ENCODE measurements at regions not wholly inside any gene's neighbourhood (a gene's known extent, or its start where the extent isn't known, plus 50 kb on each side); places are given as distances from the start of the nearest gene placed in this dataset.

DNA sequence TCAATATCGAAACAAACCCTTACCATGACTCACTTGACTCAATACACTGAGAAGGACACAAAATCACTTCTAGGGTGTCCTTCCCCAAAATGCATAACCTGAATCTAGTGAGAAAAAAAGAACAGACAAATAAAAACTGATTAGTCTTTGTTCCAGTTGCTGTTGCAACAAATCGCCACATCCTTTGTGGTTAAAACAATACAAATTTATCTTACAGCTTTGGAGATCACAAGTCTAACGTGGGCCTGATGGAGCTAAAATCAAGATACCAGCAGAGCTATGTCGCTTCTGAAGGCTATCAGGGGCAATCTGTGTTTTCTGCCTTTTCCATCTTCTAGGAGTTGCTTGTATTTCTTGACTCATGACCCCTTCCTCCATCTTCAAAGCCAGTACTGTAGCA, 541.7 kb downstream of the KCNJ3 start:
- TF ChIP-seq, protein P1, sequence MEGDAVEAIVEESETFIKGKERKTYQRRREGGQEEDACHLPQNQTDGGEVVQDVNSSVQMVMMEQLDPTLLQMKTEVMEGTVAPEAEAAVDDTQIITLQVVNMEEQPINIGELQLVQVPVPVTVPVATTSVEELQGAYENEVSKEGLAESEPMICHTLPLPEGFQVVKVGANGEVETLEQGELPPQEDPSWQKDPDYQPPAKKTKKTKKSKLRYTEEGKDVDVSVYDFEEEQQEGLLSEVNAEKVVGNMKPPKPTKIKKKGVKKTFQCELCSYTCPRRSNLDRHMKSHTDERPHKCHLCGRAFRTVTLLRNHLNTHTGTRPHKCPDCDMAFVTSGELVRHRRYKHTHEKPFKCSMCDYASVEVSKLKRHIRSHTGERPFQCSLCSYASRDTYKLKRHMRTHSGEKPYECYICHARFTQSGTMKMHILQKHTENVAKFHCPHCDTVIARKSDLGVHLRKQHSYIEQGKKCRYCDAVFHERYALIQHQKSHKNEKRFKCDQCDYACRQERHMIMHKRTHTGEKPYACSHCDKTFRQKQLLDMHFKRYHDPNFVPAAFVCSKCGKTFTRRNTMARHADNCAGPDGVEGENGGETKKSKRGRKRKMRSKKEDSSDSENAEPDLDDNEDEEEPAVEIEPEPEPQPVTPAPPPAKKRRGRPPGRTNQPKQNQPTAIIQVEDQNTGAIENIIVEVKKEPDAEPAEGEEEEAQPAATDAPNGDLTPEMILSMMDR (IDR thresholded peaks at IDR 0.05), result no peak
- TF ChIP-seq POLR2A (IDR thresholded peaks at IDR 0.05) (no peak), EP300 (IDR thresholded peaks at IDR 0.05) (no peak)

Data from ovary (tissue), 3 donors.